ENCODE measurements at regions not wholly inside any gene's neighbourhood (a gene's known extent, or its start where the extent isn't known, plus 50 kb on each side); places are given as distances from the start of the nearest gene placed in this dataset.

DNA sequence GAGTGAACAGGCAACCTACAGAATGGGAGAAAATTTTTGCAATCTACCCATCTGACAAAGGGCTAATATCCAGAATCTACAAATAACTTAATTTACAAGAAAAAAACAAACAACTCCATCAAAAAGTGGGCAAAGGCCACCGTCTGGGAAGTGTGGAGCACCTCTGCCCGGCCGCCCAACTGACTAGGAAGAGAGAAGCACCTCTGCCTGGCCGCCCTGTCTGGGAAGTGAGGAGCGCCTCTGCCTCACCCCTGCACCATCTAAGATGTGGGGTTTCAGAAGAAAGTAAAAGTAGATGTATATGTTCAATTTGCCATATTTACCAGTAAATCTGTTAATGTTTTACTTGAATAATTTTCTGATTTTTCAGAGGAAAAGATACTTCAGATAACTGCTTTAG, 108.1 kb upstream of the TMEM161B start:
- Histone ChIP-seq H3K9me3 (no peaks in the 10 kb centered on the region), H3K4me1 (no peaks in the 10 kb centered on the region), H3K4me3 (no peak overlapping the region), H3K27me3 (no peaks in the 10 kb centered on the region), H3K27ac (no peak overlapping the region), H3K36me3 (no peaks in the 10 kb centered on the region)
- no peak for DNase-seq (ENCODE audit: low spot score in 2 of 2)
- TF ChIP-seq, protein P1, sequence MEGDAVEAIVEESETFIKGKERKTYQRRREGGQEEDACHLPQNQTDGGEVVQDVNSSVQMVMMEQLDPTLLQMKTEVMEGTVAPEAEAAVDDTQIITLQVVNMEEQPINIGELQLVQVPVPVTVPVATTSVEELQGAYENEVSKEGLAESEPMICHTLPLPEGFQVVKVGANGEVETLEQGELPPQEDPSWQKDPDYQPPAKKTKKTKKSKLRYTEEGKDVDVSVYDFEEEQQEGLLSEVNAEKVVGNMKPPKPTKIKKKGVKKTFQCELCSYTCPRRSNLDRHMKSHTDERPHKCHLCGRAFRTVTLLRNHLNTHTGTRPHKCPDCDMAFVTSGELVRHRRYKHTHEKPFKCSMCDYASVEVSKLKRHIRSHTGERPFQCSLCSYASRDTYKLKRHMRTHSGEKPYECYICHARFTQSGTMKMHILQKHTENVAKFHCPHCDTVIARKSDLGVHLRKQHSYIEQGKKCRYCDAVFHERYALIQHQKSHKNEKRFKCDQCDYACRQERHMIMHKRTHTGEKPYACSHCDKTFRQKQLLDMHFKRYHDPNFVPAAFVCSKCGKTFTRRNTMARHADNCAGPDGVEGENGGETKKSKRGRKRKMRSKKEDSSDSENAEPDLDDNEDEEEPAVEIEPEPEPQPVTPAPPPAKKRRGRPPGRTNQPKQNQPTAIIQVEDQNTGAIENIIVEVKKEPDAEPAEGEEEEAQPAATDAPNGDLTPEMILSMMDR (IDR thresholded peaks at IDR 0.05) = no peak
- intact Hi-C loops (cut with DNase I) = no loop called here

DNA sequence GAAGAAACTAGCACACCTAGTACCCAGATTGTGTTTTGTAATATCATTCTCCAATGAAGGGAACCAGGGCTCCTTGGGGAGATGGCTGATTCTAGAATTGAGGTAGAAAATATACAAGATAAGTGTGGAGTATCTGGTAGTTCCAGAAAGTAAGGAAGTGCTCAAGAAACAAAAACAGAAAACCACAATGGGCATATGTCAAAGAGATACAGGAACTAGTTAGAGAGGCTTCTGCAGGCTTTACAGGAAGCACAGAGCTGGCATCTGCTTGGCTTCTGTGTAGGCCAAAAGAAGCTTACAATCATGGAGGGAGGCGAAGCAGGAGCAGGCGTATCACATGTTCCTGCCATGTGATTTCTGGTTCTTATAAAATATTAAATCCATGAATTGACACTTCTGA, 105.7 kb upstream of the TMEM161B start:
- TF ChIP-seq, protein P1 (IDR thresholded peaks at IDR 0.05) = no peak
- no peaks in the 10 kb centered on the region for H3K4me1 ChIP-seq
- no peaks in the 10 kb centered on the region for H3K27me3 ChIP-seq
- H3K9me3 ChIP-seq = no peaks in the 10 kb centered on the region
- intact Hi-C loops (cut with DNase I) = no loop called here
- DNase-seq (ENCODE audit: low spot score in 2 of 2) = no peak
- no peak overlapping the region for H3K27ac ChIP-seq
- H3K4me3 ChIP-seq = no peak overlapping the region
- H3K36me3 ChIP-seq = no peaks in the 10 kb centered on the region

DNA sequence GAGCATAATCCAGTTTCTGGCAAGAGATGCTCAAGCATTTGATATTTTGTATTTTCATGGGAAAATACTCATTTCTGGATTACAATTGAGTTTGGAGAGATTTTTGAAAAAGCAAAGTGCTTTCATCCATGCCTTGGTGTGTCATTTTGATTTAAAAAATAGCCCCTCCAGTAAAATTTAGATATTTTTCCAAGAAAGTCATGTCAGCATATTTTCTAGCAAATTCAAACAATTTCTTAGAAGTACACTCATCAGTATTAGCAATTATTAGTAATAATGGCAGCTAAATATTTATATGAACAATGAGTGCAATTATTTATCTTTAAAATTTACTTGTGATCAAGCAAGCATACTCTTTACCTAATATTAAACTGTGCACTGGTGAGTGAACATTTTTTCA, 102.2 kb upstream of the TMEM161B start:
- H3K9me3 ChIP-seq = no peaks in the 10 kb centered on the region
- H3K27me3 ChIP-seq = no peaks in the 10 kb centered on the region
- no peaks in the 10 kb centered on the region for H3K36me3 ChIP-seq
- no peak overlapping the region for H3K4me3 ChIP-seq
- no peaks in the 10 kb centered on the region for H3K4me1 ChIP-seq
- intact Hi-C loops (cut with DNase I) = no loop called here
- H3K27ac ChIP-seq = no peak overlapping the region
- TF ChIP-seq, protein P1 (IDR thresholded peaks at IDR 0.05) = no peak
- DNase-seq (ENCODE audit: low spot score in 2 of 2) = no peak

DNA sequence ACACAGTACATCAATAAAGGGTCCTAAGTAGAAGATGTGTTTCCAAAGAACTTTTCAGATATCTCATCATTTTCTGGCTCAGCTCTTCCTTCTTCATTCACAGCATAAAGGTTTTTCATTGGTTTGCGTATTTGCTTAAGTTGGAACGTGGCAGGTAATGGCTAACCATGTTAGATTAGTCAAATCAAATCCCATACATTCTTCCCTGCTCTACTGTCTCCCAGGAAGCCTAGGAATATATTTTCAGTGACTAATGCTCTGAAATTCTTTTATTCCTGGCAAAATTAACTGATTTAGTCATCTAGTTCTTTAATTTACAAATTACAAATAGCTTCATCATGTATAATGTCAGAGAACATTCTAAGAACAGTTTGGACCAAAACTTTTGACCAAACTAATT, 99.6 kb upstream of the TMEM161B start:
- TF ChIP-seq, protein P1 (IDR thresholded peaks at IDR 0.05) = no peak
- Histone ChIP-seq H3K4me1 (no peaks in the 10 kb centered on the region), H3K36me3 (no peaks in the 10 kb centered on the region), H3K27me3 (no peaks in the 10 kb centered on the region), H3K9me3 (no peaks in the 10 kb centered on the region), H3K27ac (no peak overlapping the region), H3K4me3 (no peak overlapping the region)
- no peak for DNase-seq (ENCODE audit: low spot score in 2 of 2)
- intact Hi-C loops (cut with DNase I) = no loop called here

DNA sequence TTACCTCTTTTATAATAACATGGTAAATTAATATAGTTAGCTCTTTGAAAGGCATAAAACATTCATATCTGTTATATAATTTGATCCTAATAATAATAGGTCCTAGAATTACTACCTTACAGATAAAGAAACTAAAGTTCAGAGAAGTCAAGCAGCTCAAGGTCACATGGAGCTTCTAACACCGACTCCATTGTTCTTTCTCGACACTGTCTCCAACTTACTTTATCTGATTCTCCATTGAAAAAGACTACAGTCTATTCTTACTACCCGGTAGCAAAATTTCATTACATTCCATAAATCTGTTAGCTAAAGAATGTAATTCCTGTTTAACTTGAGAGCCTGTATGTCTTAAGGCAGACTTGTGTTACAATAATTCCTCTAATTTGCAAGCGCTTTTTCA, 96.3 kb upstream of the TMEM161B start:
- DNase-seq (ENCODE audit: low spot score in 2 of 2) = no peak
- no peaks in the 10 kb centered on the region for H3K4me1 ChIP-seq
- H3K36me3 ChIP-seq = no peaks in the 10 kb centered on the region
- intact Hi-C loops (cut with DNase I) = no loop called here
- no peaks in the 10 kb centered on the region for H3K27me3 ChIP-seq
- H3K9me3 ChIP-seq = no peaks in the 10 kb centered on the region
- no peak overlapping the region for H3K4me3 ChIP-seq
- TF ChIP-seq, protein P1 (IDR thresholded peaks at IDR 0.05) = no peak
- H3K27ac ChIP-seq = no peak overlapping the region

DNA sequence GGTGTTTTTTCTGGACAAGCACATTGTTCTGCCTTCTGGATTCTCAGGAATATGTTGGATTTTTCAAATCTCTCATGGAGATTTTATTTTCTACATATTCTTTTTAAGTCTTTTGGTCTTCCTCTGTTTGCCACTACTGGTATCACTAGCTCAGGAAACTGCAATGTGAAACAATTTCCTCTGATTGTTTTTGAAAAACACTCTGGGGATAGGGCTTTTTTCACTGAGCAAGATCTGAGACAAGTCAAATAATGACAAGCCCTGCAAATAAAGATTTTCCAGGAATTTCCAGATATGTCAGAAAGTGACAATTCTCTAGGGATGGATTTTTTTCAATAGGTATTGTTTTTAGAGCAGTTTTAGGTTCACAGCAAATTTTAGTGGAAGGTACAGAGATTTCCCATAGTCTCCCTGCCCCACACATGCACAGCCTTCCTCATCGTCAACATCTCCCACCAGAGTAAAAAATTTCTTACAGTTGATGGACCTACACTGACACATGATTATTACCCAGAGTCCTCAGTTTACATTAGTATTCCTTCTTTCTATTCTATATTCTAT, 86.9 kb upstream of the TMEM161B start:
- Histone ChIP-seq H3K27ac (no peak overlapping the region), H3K4me3 (no peak overlapping the region), H3K27me3 (no peaks in the 10 kb centered on the region), H3K36me3 (no peaks in the 10 kb centered on the region), H3K4me1 (no peaks in the 10 kb centered on the region), H3K9me3 (peaks cover 0 to 32% of the 10 kb centered on the region in 2 donors)
- DNase-seq (ENCODE audit: low spot score in 2 of 2) = no peak
- intact Hi-C loops (cut with DNase I) = no loop called here
- TF ChIP-seq, protein P1 (IDR thresholded peaks at IDR 0.05) = no peak

Data from ascending aorta (tissue), 2 donors.